T47D (cell line): ENCODE measurements at regions not wholly inside any gene's neighbourhood (a gene's known extent, or its start where the extent isn't known, plus 50 kb on each side); places are given as distances from the start of the nearest gene placed in this dataset.
A peak's percentile ranks its signal among the peaks of the same experiment; 100 is the strongest.

ENCODE experiments used
- DNase-seq, 2 experiments: peaks; one replicate each; pipeline versions ENCODE4 v3.0.0 to v3.0.0-alpha.2; 2011 to 2012; ENCODE audit warnings: low read depth in 1 of 2, low spot score in 1 of 2
- JUND ChIP-seq: IDR thresholded peaks from 2 replicates; pipeline ENCODE4 v1.6.1; 2012; ENCODE audit warnings: low read depth
- in situ Hi-C: cut with HindIII; loops from 2 replicates; pipeline ENCODE4 v1.10.0; 2016; ENCODE audit warnings: low sequenced_read_pairs, low pct_unique_long_range_greater_than_20kb

GRCh38 chr3:167125612-167126407 lies 254.3 kb downstream of the ZBBX start:
- in situ Hi-C loops: no loop called here
- DNase-seq: no peak
- no peak for TF ChIP-seq JUND

- TF ChIP-seq JUND: no peak
These were observed 259.3 kb downstream of the ZBBX start for GRCh38 chr3:167120828-167121227.

GRCh38 chr3:167116120-167116922 lies 263.8 kb downstream of the ZBBX start:
- no peak for DNase-seq
- in situ Hi-C loops: no loop called here
- no peak for TF ChIP-seq JUND

More at GRCh38 chr3:167120828-167121227, 259.3 kb downstream of the ZBBX start:
- DNase-seq: no peak
- in situ Hi-C loops: no loop called here

GRCh38 chr3:167115331-167115934 lies 264.7 kb downstream of the ZBBX start:
- DNase-seq: no peak
- TF ChIP-seq JUND: no peak
- in situ Hi-C loops: no loop called here

GRCh38 chr3:167114619-167115018 lies 265.5 kb downstream of the ZBBX start:
- no peak for TF ChIP-seq JUND
- DNase-seq: no peak
- in situ Hi-C loops: no loop called here

GRCh38 chr3:167113035-167113830 lies 266.9 kb downstream of the ZBBX start:
- in situ Hi-C loops: no loop called here
- no peak for TF ChIP-seq JUND
- no peak for DNase-seq

- no peak for TF ChIP-seq JUND
- no peak for DNase-seq
- in situ Hi-C loops: no loop called here
These were observed 269.2 kb downstream of the ZBBX start for GRCh38 chr3:167110901-167111300.

- in situ Hi-C loops: no loop called here
- TF ChIP-seq JUND: no peak
- no peak for DNase-seq
These were observed 270.4 kb downstream of the ZBBX start for GRCh38 chr3:167109746-167110145.

GRCh38 chr3:167106456-167106855 lies 273.6 kb downstream of the ZBBX start:
- TF ChIP-seq JUND: no peak
- no peak for DNase-seq
- in situ Hi-C loops: no loop called here

- TF ChIP-seq JUND: no peak
- DNase-seq: peak in 1 of 2 experiments; percentile 30
- in situ Hi-C loops: no loop called here
These were observed 278.0 kb downstream of the ZBBX start for GRCh38 chr3:167102071-167102470.

- no peak for DNase-seq
- in situ Hi-C loops: no loop called here
- no peak for TF ChIP-seq JUND
These were observed 279.4 kb downstream of the ZBBX start for GRCh38 chr3:167100651-167101050.

- no peak for TF ChIP-seq JUND
- in situ Hi-C loops: no loop called here
- DNase-seq: no peak
These were observed 279.9 kb downstream of the ZBBX start for GRCh38 chr3:167100200-167100599.

GRCh38 chr3:167095976-167096375 lies 284.1 kb downstream of the ZBBX start:
- no peak for TF ChIP-seq JUND
- in situ Hi-C loops: no loop called here
- no peak for DNase-seq
